ENCODE measurements at regions not wholly inside any gene's neighbourhood (a gene's known extent, or its start where the extent isn't known, plus 50 kb on each side); places are given as distances from the start of the nearest gene placed in this dataset.

DNA sequence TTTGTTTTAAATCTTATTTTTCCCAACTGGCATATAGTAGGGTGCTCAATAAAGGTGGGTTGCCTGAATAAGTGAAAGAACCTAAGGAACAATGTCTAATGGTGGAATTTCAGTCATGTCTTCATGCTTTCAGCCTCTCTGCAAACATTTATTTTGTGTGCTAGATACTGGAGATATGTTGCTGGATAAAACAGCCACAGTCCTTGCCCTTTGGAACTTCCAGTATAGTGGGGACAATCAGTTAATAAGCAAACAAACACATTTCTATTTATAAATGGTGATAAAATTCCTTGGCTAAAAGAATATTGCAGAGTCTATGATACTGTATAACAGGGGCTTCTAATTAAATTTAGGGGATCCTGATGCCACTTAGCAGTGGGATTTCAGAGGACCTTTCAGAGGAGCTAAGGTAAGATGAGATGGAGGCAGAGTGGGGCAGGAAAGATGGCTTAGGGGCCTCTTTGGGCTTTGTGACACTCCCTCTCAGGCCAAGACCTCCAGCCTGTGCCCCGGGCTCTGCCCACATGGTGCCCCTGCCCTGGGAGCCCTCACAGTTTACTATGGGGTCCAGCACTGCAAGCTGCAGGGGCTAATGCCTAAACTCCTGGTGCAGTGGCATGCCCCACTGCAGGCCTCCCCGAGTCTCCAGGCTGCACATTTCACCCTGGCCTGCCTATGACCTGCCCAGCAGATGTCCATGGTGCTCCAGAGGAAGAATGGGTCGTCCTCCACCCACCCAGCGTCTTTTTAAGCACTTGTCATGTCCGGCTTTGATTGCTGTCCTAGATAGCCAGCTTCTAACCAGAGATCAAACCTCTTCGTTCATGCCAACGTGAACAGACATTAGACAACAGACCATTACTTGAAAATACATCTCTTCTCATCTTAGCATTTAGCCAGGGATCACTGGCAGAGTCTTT is 61.6 kb upstream of the PRR23C start:
- H3K4me2 ChIP-seq (ENCODE audit: low read depth, low read length) = no peak overlapping the region
- H3K4me3 ChIP-seq (ENCODE audit: insufficient read depth, low read depth, low read length) = no peak overlapping the region
- BruUV-seq (replicated peaks) = no TSS peak
- no peak overlapping the region for H4K8ac ChIP-seq (ENCODE audit: low read depth in 2 of 2, low read length in 2 of 2)
- no peak overlapping the region for H2BK120ac ChIP-seq (ENCODE audit: low read depth, low read length)
- 36% methylated on average over 6 of the region's 7 CpGs; no CpG with 5 or more reads in 1 of the 2 experiments for WGBS, 2 experiments (ENCODE audit: extremely low coverage in 2 of 2, insufficient read length in 1 of 2)
- H4K5ac ChIP-seq (ENCODE audit: low read depth, low read length) = no peak overlapping the region
- no peak overlapping the region for H3K27ac ChIP-seq (ENCODE audit: insufficient read depth, low read length)
- no peak overlapping the region for H2BK15ac ChIP-seq (ENCODE audit: low read depth, low read length)
- H3K79me1 ChIP-seq (ENCODE audit: low read depth in 1 of 2, low read length in 2 of 2) = no peaks in the 10 kb centered on the region
- ChIA-PET CTCF (interaction anchor here (1.1 kb wide), 1 partner anchor 222 kb away, joined by 3 read pairs; no protein-coding TSS in a partner anchor), POLR2A (ENCODE audit: unreplicated experiment) (no interaction called here)
- no peak overlapping the region for H2AK5ac ChIP-seq (ENCODE audit: low read depth, low read length)
- no peak overlapping the region for H3K14ac ChIP-seq (replicated peaks; ENCODE audit: low read depth, low read length)
- no peak overlapping the region for H2AFZ ChIP-seq (replicated peaks; ENCODE audit: low read length, poor library complexity)
- intact Hi-C loops (cut with micrococcal nuclease) (no loop called here), in situ Hi-C loops (cut with MboI; ENCODE audit: low sequenced_read_pairs) (no loop called here), dilution Hi-C loops (cut with HindIII; ENCODE audit: low sequenced_read_pairs, unreplicated experiment) (no loop called here)
- no peak overlapping the region for H4K91ac ChIP-seq (ENCODE audit: insufficient read depth, low read depth, low read length)
- no peaks in the 10 kb centered on the region for H4K20me1 ChIP-seq (ENCODE audit: insufficient read depth, low read length)
- ATAC-seq (ENCODE audit: low read depth) = no peak
- H3K56ac ChIP-seq (ENCODE audit: extremely low read depth, insufficient read depth, low read length) = no peak overlapping the region
- peaks cover 46% of the 10 kb centered on the region for H3K27me3 ChIP-seq (ENCODE audit: control insufficient read depth, insufficient read depth, low read length)
- TF ChIP-seq CEBPB (IDR thresholded peaks at IDR 0.05; ENCODE audit: low read depth, low read length) (no peak), SMC3 (IDR thresholded peaks at IDR 0.05; ENCODE audit: low read depth, low read length) (no peak), RCOR1 (IDR thresholded peaks at IDR 0.05; ENCODE audit: insufficient replicate concordance, low read length) (no peak), FOS (IDR thresholded peaks at IDR 0.05; ENCODE audit: low read depth, low read length) (no peak)
- no peak for DNase-seq
- no peaks in the 10 kb centered on the region for H3K36me3 ChIP-seq (ENCODE audit: control insufficient read depth, insufficient read depth, low read length)
- no peak overlapping the region for H3K9ac ChIP-seq (ENCODE audit: low read depth, low read length)
- no peaks in the 10 kb centered on the region for H3K4me1 ChIP-seq (ENCODE audit: control insufficient read depth, insufficient read depth, low read length)
- no peak overlapping the region for H3K4ac ChIP-seq (ENCODE audit: low read depth, low read length)
- no peaks in the 10 kb centered on the region for H3K9me1 ChIP-seq (ENCODE audit: insufficient read depth, low read length)
- H3K23ac ChIP-seq (ENCODE audit: low read depth, low read length) = no peak overlapping the region
- H2BK5ac ChIP-seq (ENCODE audit: low read depth, low read length, poor library complexity, severe bottlenecking) = no peak overlapping the region
- H3K9me3 ChIP-seq (ENCODE audit: control insufficient read depth, insufficient read depth, low read length) = no peaks in the 10 kb centered on the region
- H2BK20ac ChIP-seq (ENCODE audit: low read depth, low read length) = no peak overlapping the region
- no peak overlapping the region for H2AK9ac ChIP-seq (replicated peaks; ENCODE audit: low read depth, low read length, poor library complexity)
- H3K18ac ChIP-seq (ENCODE audit: low read depth, low read length) = no peak overlapping the region

Measured in IMR-90 (cell line).